ENCODE measurements at regions not wholly inside any gene's neighbourhood (a gene's known extent, or its start where the extent isn't known, plus 50 kb on each side); places are given as distances from the start of the nearest gene placed in this dataset.

- Histone ChIP-seq H3K79me1 (ENCODE audit: low read depth in 1 of 2, low read length in 2 of 2) (no peaks in the 10 kb centered on the region), H3K36me3 (ENCODE audit: control insufficient read depth, insufficient read depth, low read length) (no peaks in the 10 kb centered on the region), H2BK5ac (ENCODE audit: low read depth, low read length, poor library complexity, severe bottlenecking) (no peak overlapping the region), H3K56ac (ENCODE audit: extremely low read depth, insufficient read depth, low read length) (no peak overlapping the region), H4K20me1 (ENCODE audit: insufficient read depth, low read length) (no peaks in the 10 kb centered on the region), H3K4me3 (ENCODE audit: insufficient read depth, low read depth, low read length) (no peak overlapping the region), H2AK5ac (ENCODE audit: low read depth, low read length) (no peak overlapping the region), H2AK9ac (replicated peaks; ENCODE audit: low read depth, low read length, poor library complexity) (no peak overlapping the region), H3K18ac (ENCODE audit: low read depth, low read length) (no peak overlapping the region), H3K9ac (ENCODE audit: low read depth, low read length) (no peak overlapping the region), H3K4me2 (ENCODE audit: low read depth, low read length) (no peak overlapping the region), H4K91ac (ENCODE audit: insufficient read depth, low read depth, low read length) (no peak overlapping the region), H4K5ac (ENCODE audit: low read depth, low read length) (no peak overlapping the region), H2BK15ac (ENCODE audit: low read depth, low read length) (no peak overlapping the region), H2AFZ (replicated peaks; ENCODE audit: low read length, poor library complexity) (no peak overlapping the region), H3K23ac (ENCODE audit: low read depth, low read length) (no peak overlapping the region), H3K9me1 (ENCODE audit: insufficient read depth, low read length) (no peaks in the 10 kb centered on the region), H2BK120ac (ENCODE audit: low read depth, low read length) (no peak overlapping the region), H4K8ac (ENCODE audit: low read depth in 2 of 2, low read length in 2 of 2) (no peak overlapping the region), H3K27ac (ENCODE audit: insufficient read depth, low read length) (no peak overlapping the region), H2BK20ac (ENCODE audit: low read depth, low read length) (no peak overlapping the region), H3K27me3 (ENCODE audit: control insufficient read depth, insufficient read depth, low read length) (no peaks in the 10 kb centered on the region), H3K14ac (replicated peaks; ENCODE audit: low read depth, low read length) (no peak overlapping the region), H3K4me1 (ENCODE audit: control insufficient read depth, insufficient read depth, low read length) (no peaks in the 10 kb centered on the region), H3K4ac (ENCODE audit: low read depth, low read length) (no peak overlapping the region), H3K9me3 (ENCODE audit: control insufficient read depth, insufficient read depth, low read length) (no peaks in the 10 kb centered on the region)
- ATAC-seq (ENCODE audit: low read depth): no peak
- dilution Hi-C loops (cut with HindIII; ENCODE audit: low sequenced_read_pairs, unreplicated experiment): no loop called here
- TF ChIP-seq POLR2A (IDR thresholded peaks at IDR 0.05; ENCODE audit: low read depth, low read length): no peak
- no peak for TF ChIP-seq BHLHE40 (IDR thresholded peaks at IDR 0.05; ENCODE audit: low read depth, low read length)
- TF ChIP-seq MAZ (IDR thresholded peaks at IDR 0.05; ENCODE audit: borderline replicate concordance, low read depth, low read length): no peak
- TF ChIP-seq RCOR1 (IDR thresholded peaks at IDR 0.05; ENCODE audit: insufficient replicate concordance, low read length): no peak
- TF ChIP-seq RAD21 (IDR thresholded peaks at IDR 0.05; ENCODE audit: low read length): no peak
- TF ChIP-seq ELK1 (IDR thresholded peaks at IDR 0.05; ENCODE audit: borderline replicate concordance, low read depth, low read length): no peak
- no peak for TF ChIP-seq SMC3 (IDR thresholded peaks at IDR 0.05; ENCODE audit: low read depth, low read length)
- intact Hi-C loops (cut with micrococcal nuclease): no loop called here
- DNase-seq: no peak
- CTCF ChIA-PET: no interaction called here
- in situ Hi-C loops (cut with MboI; ENCODE audit: low sequenced_read_pairs): no loop called here
- 39% methylated on average over 2 of the region's 6 CpGs; no CpG with 5 or more reads in 1 of the 2 experiments for WGBS, 2 experiments (ENCODE audit: extremely low coverage in 2 of 2, insufficient read length in 1 of 2)
- BruUV-seq (replicated peaks): no TSS peak
- POLR2A ChIA-PET (ENCODE audit: unreplicated experiment): no interaction called here
Measured at GRCh38 chr7:26458466-26459145, 166.9 kb downstream of the SNX10 start.
